ENCODE measurements at regions not wholly inside any gene's neighbourhood (a gene's known extent, or its start where the extent isn't known, plus 50 kb on each side); places are given as distances from the start of the nearest gene placed in this dataset.
"Not testable (repeated sequence)": the region's sequence is repeated elsewhere in the genome, so short reads cannot be mapped to it uniquely, and the experiment has no call there.

- Mint-ChIP-seq H3K4me3 (no peak overlapping the region), H3K4me1 (ENCODE audit: low read depth in 2 of 2) (peaks cover 7% of the 10 kb centered on the region in 2 donors), H3K9me3 (no peaks in the 10 kb centered on the region), H3K27ac (no peak overlapping the region), H3K27me3 (peaks cover 0 to 5% of the 10 kb centered on the region in 2 donors), H3K36me3 (peaks cover 4% of the 10 kb centered on the region)
- DNase-seq (ENCODE audit: low spot score) (no peak), ATAC-seq (no peak)
Observed at GRCh38 chr1:173365341-173365740, 111.8 kb upstream of the PRDX6 start.

DNA sequence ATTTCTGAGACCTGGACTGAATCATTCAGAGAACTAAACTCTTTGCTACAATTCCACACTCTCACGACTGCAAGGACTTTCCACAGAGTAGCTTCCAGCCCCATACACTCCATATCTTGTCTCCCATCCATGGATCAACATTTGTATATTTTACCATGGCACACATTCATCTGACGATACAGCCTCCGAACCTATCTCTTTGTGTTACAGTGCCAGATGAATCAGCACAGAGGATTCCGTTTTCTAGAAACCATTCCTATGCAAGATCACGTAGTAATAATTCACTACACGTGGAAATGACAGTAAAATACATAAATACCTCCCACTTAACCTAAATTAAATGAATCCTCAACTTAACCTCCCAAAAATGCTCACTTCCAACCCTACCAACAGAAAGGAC is 110.0 kb upstream of the PRDX6 start:
- peaks cover 4% of the 10 kb centered on the region for H3K36me3 Mint-ChIP-seq
- DNase-seq (ENCODE audit: low spot score) = no peak
- no peak overlapping the region for H3K4me3 Mint-ChIP-seq
- H3K27ac Mint-ChIP-seq = no peak overlapping the region
- H3K9me3 Mint-ChIP-seq = no peaks in the 10 kb centered on the region
- H3K27me3 Mint-ChIP-seq = no peaks in the 10 kb centered on the region
- H3K4me1 Mint-ChIP-seq (ENCODE audit: low read depth in 2 of 2) = no peaks in the 10 kb centered on the region
- ATAC-seq = no peak

DNA sequence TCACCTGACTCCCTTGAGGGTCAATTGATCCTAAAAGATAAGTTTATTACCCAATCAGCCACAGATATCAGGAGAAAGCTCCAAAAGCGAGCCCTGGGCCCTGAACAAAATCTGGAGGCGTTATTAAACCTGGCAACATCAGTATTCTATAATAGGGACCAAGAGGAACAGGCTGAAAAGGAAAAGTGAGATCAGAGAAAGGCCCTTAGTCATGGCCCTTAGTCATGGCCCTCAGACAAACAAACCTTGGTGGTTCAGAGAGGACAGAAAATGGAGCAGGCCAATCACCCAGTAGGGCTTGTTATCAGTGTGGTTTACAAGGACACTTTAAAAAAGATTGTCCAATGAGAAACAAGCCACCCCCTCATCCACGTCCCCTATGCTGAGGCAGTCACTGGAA is 106.5 kb upstream of the PRDX6 start:
- H3K4me1 Mint-ChIP-seq (ENCODE audit: low read depth in 2 of 2) = peaks cover 5 to 19% of the 10 kb centered on the region in 2 donors
- not testable (repeated sequence) for ATAC-seq; H3K36me3 Mint-ChIP-seq; H3K27me3 Mint-ChIP-seq; H3K27ac Mint-ChIP-seq; DNase-seq (ENCODE audit: low spot score); H3K4me3 Mint-ChIP-seq; H3K9me3 Mint-ChIP-seq

DNA sequence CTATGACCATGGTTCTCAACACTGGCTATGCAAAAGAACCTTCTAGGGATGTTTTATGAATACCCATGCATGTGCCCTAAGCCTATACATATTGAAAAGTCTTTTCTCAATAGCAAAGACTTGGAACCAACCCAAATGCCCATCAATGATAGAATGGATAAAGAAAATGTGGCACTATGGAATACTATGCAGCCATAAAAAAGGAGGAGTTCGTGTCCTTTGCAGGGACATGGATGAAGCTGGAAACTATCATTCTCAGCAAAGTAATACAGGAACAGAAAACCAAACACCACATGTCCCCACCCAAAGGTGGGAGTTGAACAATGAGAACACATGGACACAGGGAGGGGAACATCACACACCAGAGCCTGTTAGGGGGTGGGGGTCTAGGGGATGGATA is 101.1 kb upstream of the PRDX6 start:
- Mint-ChIP-seq H3K4me1 (ENCODE audit: low read depth in 2 of 2) (peaks cover 12 to 32% of the 10 kb centered on the region in 2 donors), H3K36me3 (peaks cover 13% of the 10 kb centered on the region)
- not testable (repeated sequence) for DNase-seq (ENCODE audit: low spot score); H3K9me3 Mint-ChIP-seq; H3K27ac Mint-ChIP-seq; H3K4me3 Mint-ChIP-seq; H3K27me3 Mint-ChIP-seq; ATAC-seq

- peaks cover 12 to 36% of the 10 kb centered on the region in 2 donors for H3K4me1 Mint-ChIP-seq (ENCODE audit: low read depth in 2 of 2)
- H3K4me3 Mint-ChIP-seq = no peak overlapping the region
- DNase-seq (ENCODE audit: low spot score) = no peak
- H3K27me3 Mint-ChIP-seq = no peaks in the 10 kb centered on the region
- H3K36me3 Mint-ChIP-seq = peaks cover 13% of the 10 kb centered on the region
- no peak for ATAC-seq
- peaks cover 7% of the 10 kb centered on the region for H3K9me3 Mint-ChIP-seq
- H3K27ac Mint-ChIP-seq = no peak overlapping the region
Observed at GRCh38 chr1:173377266-173377665, 99.9 kb upstream of the PRDX6 start.

DNA sequence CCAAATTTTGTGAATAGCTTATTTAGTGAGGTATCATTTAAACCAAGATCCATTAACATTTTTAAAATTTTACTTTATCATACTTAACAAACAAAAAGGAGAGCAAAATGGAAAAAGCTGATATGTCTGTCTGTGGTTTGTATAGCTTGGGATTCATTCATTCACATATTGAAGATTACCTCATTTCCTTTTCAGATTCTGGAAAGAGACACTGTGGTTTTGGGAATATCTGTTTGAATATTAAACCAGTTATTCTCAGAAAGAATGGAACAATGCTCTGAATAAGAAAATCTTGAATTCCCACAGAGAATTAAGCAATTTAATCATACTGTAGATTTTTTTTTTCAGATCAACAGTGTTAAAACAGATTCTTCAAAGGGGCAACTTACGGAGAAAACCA is 93.8 kb upstream of the PRDX6 start:
- DNase-seq (ENCODE audit: low spot score) = no peak
- Mint-ChIP-seq H3K27ac (no peak overlapping the region), H3K4me1 (ENCODE audit: low read depth in 2 of 2) (peaks cover 0 to 8% of the 10 kb centered on the region in 2 donors), H3K4me3 (no peak overlapping the region), H3K9me3 (no peaks in the 10 kb centered on the region), H3K27me3 (no peaks in the 10 kb centered on the region), H3K36me3 (no peaks in the 10 kb centered on the region)
- ATAC-seq = no peak

DNA sequence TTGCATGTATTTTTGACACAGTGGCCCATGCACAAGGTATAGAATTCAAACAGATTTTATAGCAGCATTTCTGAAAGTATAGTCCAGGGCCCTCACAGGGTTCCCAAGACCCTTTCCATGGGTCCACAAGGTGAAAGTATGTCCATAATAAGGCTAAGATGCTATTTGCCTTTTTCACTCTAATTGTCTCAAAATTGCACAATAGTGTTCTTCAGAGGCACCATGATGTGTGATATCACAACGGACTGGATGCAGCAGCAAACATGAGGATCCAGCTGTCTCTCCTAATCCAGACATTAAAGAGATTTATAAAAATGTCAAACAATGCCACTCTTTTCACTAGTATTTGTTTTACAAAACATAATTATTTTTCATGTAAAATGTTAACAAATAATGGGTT is 88.8 kb upstream of the PRDX6 start:
- Mint-ChIP-seq H3K27ac (no peak overlapping the region), H3K36me3 (no peaks in the 10 kb centered on the region), H3K4me1 (ENCODE audit: low read depth in 2 of 2) (peaks cover 3% of the 10 kb centered on the region in 2 donors), H3K9me3 (no peaks in the 10 kb centered on the region), H3K27me3 (no peaks in the 10 kb centered on the region), H3K4me3 (no peak overlapping the region)
- DNase-seq (ENCODE audit: low spot score) = no peak
- no peak for ATAC-seq

- Mint-ChIP-seq H3K36me3 (no peaks in the 10 kb centered on the region), H3K27ac (no peak overlapping the region), H3K9me3 (no peaks in the 10 kb centered on the region), H3K4me1 (ENCODE audit: low read depth in 2 of 2) (peaks cover 4 to 5% of the 10 kb centered on the region in 2 donors), H3K27me3 (no peaks in the 10 kb centered on the region), H3K4me3 (no peak overlapping the region)
- DNase-seq (ENCODE audit: low spot score) = no peak
- no peak for ATAC-seq
Observed at GRCh38 chr1:173392895-173393658, 84.1 kb upstream of the PRDX6 start.

GRCh38 chr1:173393659-173394000 is 83.5 kb upstream of the PRDX6 start:
- Mint-ChIP-seq H3K9me3 (no peaks in the 10 kb centered on the region), H3K4me3 (no peak overlapping the region), H3K36me3 (no peaks in the 10 kb centered on the region), H3K4me1 (ENCODE audit: low read depth in 2 of 2) (peaks cover 4 to 5% of the 10 kb centered on the region in 2 donors), H3K27ac (no peak overlapping the region), H3K27me3 (no peaks in the 10 kb centered on the region)
- no peak for DNase-seq (ENCODE audit: low spot score)
- ATAC-seq = no peak

- not testable (repeated sequence) for H3K9me3 Mint-ChIP-seq; H3K27me3 Mint-ChIP-seq; DNase-seq (ENCODE audit: low spot score); H3K4me1 Mint-ChIP-seq (ENCODE audit: low read depth in 2 of 2); H3K36me3 Mint-ChIP-seq; ATAC-seq; H3K4me3 Mint-ChIP-seq
- peak overlapping the region in 1 of 2 donors; percentile 31 for H3K27ac Mint-ChIP-seq
Observed at GRCh38 chr1:173394813-173395212, 82.3 kb upstream of the PRDX6 start.

DNA sequence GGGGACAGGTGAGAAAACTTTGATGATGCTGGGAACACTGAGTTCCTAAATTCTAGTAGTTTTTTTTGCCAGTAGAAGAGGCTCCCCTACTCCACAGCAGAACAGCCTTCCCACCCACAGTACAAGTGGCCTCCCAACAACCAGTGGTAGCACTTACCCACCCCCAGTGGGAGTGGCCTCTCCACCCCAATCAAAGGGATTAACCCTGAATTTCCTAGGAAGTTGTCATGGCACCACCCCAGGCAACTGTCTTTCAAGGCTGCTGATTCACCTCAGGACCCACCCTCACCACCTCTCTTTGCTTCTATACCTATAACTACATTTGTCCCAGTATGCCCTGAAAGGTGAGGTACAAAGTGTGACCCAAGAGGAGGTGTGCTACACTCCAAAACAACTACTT is 81.4 kb upstream of the PRDX6 start:
- no peak for ATAC-seq
- Mint-ChIP-seq H3K36me3 (no peaks in the 10 kb centered on the region), H3K4me1 (ENCODE audit: low read depth in 2 of 2) (peaks cover 4 to 5% of the 10 kb centered on the region in 2 donors), H3K27me3 (no peaks in the 10 kb centered on the region), H3K9me3 (no peaks in the 10 kb centered on the region), H3K27ac (no peak overlapping the region), H3K4me3 (no peak overlapping the region)
- no peak for DNase-seq (ENCODE audit: low spot score)

DNA sequence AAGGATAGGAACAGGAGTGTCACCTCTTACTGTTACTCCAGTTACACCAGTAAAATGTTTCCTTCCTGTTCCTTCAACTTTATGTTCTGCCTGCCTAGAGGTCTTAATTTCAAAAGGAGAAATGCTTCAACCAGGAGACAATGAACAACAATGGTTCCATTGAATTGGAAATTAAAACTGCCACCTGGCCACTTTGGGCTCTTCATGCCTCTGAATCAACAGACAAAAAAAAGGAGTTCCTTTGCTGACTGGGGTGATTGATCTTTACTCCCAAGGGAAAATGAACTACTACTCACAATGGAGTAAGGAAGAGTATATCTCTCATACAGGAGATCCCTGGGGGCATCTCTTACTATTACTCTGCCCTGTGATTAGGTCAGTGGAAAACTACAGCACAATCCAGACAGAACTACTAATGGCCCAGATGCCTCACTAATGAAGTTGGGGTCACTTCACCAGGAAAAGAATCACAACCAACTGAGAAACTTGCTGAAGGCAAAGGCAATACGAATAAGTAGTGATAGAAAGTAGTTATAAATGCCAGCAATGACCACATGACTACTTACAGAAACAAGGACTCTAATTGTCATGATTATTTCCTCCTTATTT is 76.6 kb upstream of the PRDX6 start:
- no peaks in the 10 kb centered on the region for H3K27me3 Mint-ChIP-seq
- peaks cover 1 to 3% of the 10 kb centered on the region in 2 donors for H3K4me1 Mint-ChIP-seq (ENCODE audit: low read depth in 2 of 2)
- no peak for ATAC-seq
- DNase-seq (ENCODE audit: low spot score) = no peak
- H3K9me3 Mint-ChIP-seq = no peaks in the 10 kb centered on the region
- no peak overlapping the region for H3K27ac Mint-ChIP-seq
- H3K4me3 Mint-ChIP-seq = no peak overlapping the region
- no peaks in the 10 kb centered on the region for H3K36me3 Mint-ChIP-seq

GRCh38 chr1:173403996-173404395 is 73.1 kb upstream of the PRDX6 start:
- Mint-ChIP-seq H3K4me3 (no peak overlapping the region), H3K4me1 (ENCODE audit: low read depth in 2 of 2) (peaks cover 22 to 24% of the 10 kb centered on the region in 2 donors), H3K9me3 (no peaks in the 10 kb centered on the region), H3K27me3 (no peaks in the 10 kb centered on the region), H3K27ac (no peak overlapping the region), H3K36me3 (no peaks in the 10 kb centered on the region)
- ATAC-seq = no peak
- DNase-seq (ENCODE audit: low spot score) = no peak

DNA sequence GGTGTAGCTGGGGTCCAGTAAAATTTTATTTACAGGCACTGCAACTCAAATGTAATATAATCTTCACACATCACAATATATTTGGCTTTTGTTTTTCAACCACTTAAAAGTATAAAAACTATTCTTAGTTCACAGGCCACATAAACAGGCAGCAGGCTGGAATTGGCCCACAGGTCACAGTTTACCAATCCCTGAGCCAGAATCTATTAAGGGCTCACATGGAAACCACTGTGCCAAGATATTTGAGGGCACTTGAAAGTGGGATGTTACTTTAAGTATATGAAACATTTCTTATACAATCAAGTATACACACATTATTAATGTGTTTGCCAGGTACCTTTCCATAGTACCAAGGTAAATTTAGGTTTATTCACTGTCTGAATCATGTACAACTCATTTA is 71.9 kb upstream of the PRDX6 start:
- Mint-ChIP-seq H3K27ac (no peak overlapping the region), H3K4me3 (no peak overlapping the region), H3K27me3 (no peaks in the 10 kb centered on the region), H3K4me1 (ENCODE audit: low read depth in 2 of 2) (peaks cover 29 to 36% of the 10 kb centered on the region in 2 donors), H3K9me3 (no peaks in the 10 kb centered on the region), H3K36me3 (no peaks in the 10 kb centered on the region)
- ATAC-seq (no peak), DNase-seq (ENCODE audit: low spot score) (no peak)

- H3K27me3 Mint-ChIP-seq = no peaks in the 10 kb centered on the region
- peaks cover 34 to 42% of the 10 kb centered on the region in 2 donors for H3K4me1 Mint-ChIP-seq (ENCODE audit: low read depth in 2 of 2)
- no peak overlapping the region for H3K27ac Mint-ChIP-seq
- DNase-seq (ENCODE audit: low spot score) (no peak), ATAC-seq (no peak)
- no peaks in the 10 kb centered on the region for H3K9me3 Mint-ChIP-seq
- no peak overlapping the region for H3K4me3 Mint-ChIP-seq
- no peaks in the 10 kb centered on the region for H3K36me3 Mint-ChIP-seq
Observed at GRCh38 chr1:173405834-173406233, 71.3 kb upstream of the PRDX6 start.
